ENCODE measurements at regions not wholly inside any gene's neighbourhood (a gene's known extent, or its start where the extent isn't known, plus 50 kb on each side); places are given as distances from the start of the nearest gene placed in this dataset.
A peak's percentile ranks its signal among the peaks of the same experiment; 100 is the strongest.

DNA sequence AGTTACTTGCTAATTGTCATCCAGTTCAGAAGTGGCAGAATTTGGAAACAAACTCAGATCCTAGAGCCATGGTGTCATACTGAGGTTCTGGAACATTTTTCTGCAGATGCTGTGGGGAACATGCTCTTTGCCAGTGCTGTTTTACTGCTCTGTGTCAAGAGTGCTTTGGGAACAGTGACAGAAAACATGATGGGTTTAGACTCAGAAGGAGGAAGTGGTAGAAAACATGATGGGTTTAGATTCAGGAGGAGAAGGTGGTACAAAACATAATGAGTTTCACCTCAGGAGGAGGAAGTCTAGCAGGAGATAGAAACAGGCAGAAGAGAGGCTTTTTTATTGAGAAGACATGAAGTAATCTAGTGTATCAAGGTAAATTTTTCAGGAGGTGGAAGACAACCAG, 815.5 kb downstream of the DHX35 start:
- DNase-seq (ENCODE audit: low read depth, low spot score), result no peak

GRCh38 chr20:39775110-39775509, 813.0 kb downstream of the DHX35 start:
- CTCF ChIA-PET, result interaction anchor here (1.5 kb wide), 1 partner anchor 15 kb away, joined by 3 read pairs; no protein-coding TSS in a partner anchor
- H3K4me3 ChIP-seq (replicated peaks in 1 of 3; ENCODE audit: insufficient read depth in 1 of 3, low read depth in 1 of 3, low read length in 3 of 3), result no peak overlapping the region
- no TSS peak for BruUV-seq (replicated peaks)
- intact Hi-C loops (cut with micrococcal nuclease) (no loop called here), dilution Hi-C loops (cut with MboI; ENCODE audit: extremely low pct_ligation_motif_present, low sequenced_read_pairs) (no loop called here)
- H3K79me2 ChIP-seq (ENCODE audit: control insufficient read depth, insufficient read depth, low read length), result no peaks in the 10 kb centered on the region
- no peak for FAIRE-seq
- H3K36me3 ChIP-seq (ENCODE audit: control insufficient read depth in 2 of 2, extremely low read depth in 1 of 2, insufficient read depth in 2 of 2, low read length in 2 of 2), result no peaks in the 10 kb centered on the region
- no peaks in the 10 kb centered on the region for H3K9me1 ChIP-seq (replicated peaks; ENCODE audit: control insufficient read depth, extremely low read depth, insufficient read depth, low read length)
- POLR2A ChIA-PET, result no interaction called here
- no peaks in the 10 kb centered on the region for H4K20me1 ChIP-seq (replicated peaks; ENCODE audit: control insufficient read depth, extremely low read depth, insufficient read depth, low read length)
- no peaks in the 10 kb centered on the region for H3K9me3 ChIP-seq (replicated peaks; ENCODE audit: control insufficient read depth, insufficient read depth, low read length)
- H3K27me3 ChIP-seq (ENCODE audit: control insufficient read depth in 2 of 2, insufficient read depth in 2 of 2, low read length in 2 of 2), result no peaks in the 10 kb centered on the region
- H3K27ac ChIP-seq (ENCODE audit: insufficient read depth, low read depth, low read length), result no peak overlapping the region
- H3K4me2 ChIP-seq (ENCODE audit: insufficient read depth, low read length), result no peak overlapping the region
- H3K4me1 ChIP-seq (ENCODE audit: control insufficient read depth, extremely low read depth, insufficient read depth, low read length), result no peaks in the 10 kb centered on the region
- TF ChIP-seq MAX (IDR thresholded peaks at IDR 0.05; ENCODE audit: insufficient read depth, insufficient read length) (no peak), POLR2A (IDR thresholded peaks at IDR 0.05; ENCODE audit: low read depth, low read length) (no peak), POLR2AphosphoS5 (IDR thresholded peaks at IDR 0.05; ENCODE audit: insufficient read depth, low read depth, low read length) (no peak), EZH2 (IDR thresholded peaks at IDR 0.05; ENCODE audit: borderline replicate concordance, low read depth, low read length, severe bottlenecking) (no peak), MYC (IDR thresholded peaks at IDR 0.05; ENCODE audit: low read depth, low read length) (no peak), JUN (IDR thresholded peaks at IDR 0.05; ENCODE audit: borderline replicate concordance, insufficient read depth, insufficient read length, low read depth) (no peak), GATA2 (IDR thresholded peaks at IDR 0.05; ENCODE audit: insufficient read depth, insufficient read length, low read depth, low read length) (no peak), FOS (IDR thresholded peaks at IDR 0.05; ENCODE audit: borderline replicate concordance, insufficient read depth, low read length) (no peak)
- TF ChIP-seq, protein P1, sequence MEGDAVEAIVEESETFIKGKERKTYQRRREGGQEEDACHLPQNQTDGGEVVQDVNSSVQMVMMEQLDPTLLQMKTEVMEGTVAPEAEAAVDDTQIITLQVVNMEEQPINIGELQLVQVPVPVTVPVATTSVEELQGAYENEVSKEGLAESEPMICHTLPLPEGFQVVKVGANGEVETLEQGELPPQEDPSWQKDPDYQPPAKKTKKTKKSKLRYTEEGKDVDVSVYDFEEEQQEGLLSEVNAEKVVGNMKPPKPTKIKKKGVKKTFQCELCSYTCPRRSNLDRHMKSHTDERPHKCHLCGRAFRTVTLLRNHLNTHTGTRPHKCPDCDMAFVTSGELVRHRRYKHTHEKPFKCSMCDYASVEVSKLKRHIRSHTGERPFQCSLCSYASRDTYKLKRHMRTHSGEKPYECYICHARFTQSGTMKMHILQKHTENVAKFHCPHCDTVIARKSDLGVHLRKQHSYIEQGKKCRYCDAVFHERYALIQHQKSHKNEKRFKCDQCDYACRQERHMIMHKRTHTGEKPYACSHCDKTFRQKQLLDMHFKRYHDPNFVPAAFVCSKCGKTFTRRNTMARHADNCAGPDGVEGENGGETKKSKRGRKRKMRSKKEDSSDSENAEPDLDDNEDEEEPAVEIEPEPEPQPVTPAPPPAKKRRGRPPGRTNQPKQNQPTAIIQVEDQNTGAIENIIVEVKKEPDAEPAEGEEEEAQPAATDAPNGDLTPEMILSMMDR (IDR thresholded peaks at IDR 0.05; ENCODE audit: extremely low read depth in 1 of 2, insufficient read depth in 1 of 2, low read depth in 1 of 2, low read length in 2 of 2), result no peak
- H2AFZ ChIP-seq (ENCODE audit: low read depth, low read length), result no peak overlapping the region
- no peak overlapping the region for H3K9ac ChIP-seq (replicated peaks; ENCODE audit: extremely low read depth, insufficient read depth, low read length)
- DNase-seq (ENCODE audit: low read depth, low spot score), result peak; percentile 62

More for the DNA sequence above, 815.5 kb downstream of the DHX35 start:
- CTCF ChIA-PET, result no interaction called here
- BruUV-seq (replicated peaks), result no TSS peak
- no peaks in the 10 kb centered on the region for H4K20me1 ChIP-seq (replicated peaks; ENCODE audit: control insufficient read depth, extremely low read depth, insufficient read depth, low read length)
- H3K4me2 ChIP-seq (ENCODE audit: insufficient read depth, low read length), result no peak overlapping the region
- POLR2A ChIA-PET, result no interaction called here
- no peaks in the 10 kb centered on the region for H3K27me3 ChIP-seq (ENCODE audit: control insufficient read depth in 2 of 2, insufficient read depth in 2 of 2, low read length in 2 of 2)
- TF ChIP-seq EZH2 (IDR thresholded peaks at IDR 0.05; ENCODE audit: borderline replicate concordance, low read depth, low read length, severe bottlenecking), result no peak
- no peak for TF ChIP-seq GATA2 (IDR thresholded peaks at IDR 0.05; ENCODE audit: insufficient read depth, insufficient read length, low read depth, low read length)
- TF ChIP-seq, protein P1 (IDR thresholded peaks at IDR 0.05; ENCODE audit: extremely low read depth in 1 of 2, insufficient read depth in 1 of 2, low read depth in 1 of 2, low read length in 2 of 2), result no peak
- no peak for TF ChIP-seq MYC (IDR thresholded peaks at IDR 0.05; ENCODE audit: low read depth, low read length)
- TF ChIP-seq JUN (IDR thresholded peaks at IDR 0.05; ENCODE audit: borderline replicate concordance, insufficient read depth, insufficient read length, low read depth), result no peak
- no peak for TF ChIP-seq POLR2A (IDR thresholded peaks at IDR 0.05; ENCODE audit: low read depth, low read length)
- no peaks in the 10 kb centered on the region for H3K9me1 ChIP-seq (replicated peaks; ENCODE audit: control insufficient read depth, extremely low read depth, insufficient read depth, low read length)
- FAIRE-seq, result no peak
- no peaks in the 10 kb centered on the region for H3K9me3 ChIP-seq (replicated peaks; ENCODE audit: control insufficient read depth, insufficient read depth, low read length)
- no peaks in the 10 kb centered on the region for H3K79me2 ChIP-seq (ENCODE audit: control insufficient read depth, insufficient read depth, low read length)
- no peak overlapping the region for H3K4me3 ChIP-seq (replicated peaks in 1 of 3; ENCODE audit: insufficient read depth in 1 of 3, low read depth in 1 of 3, low read length in 3 of 3)
- dilution Hi-C loops (cut with MboI; ENCODE audit: extremely low pct_ligation_motif_present, low sequenced_read_pairs), result no loop called here
- no peak overlapping the region for H3K9ac ChIP-seq (replicated peaks; ENCODE audit: extremely low read depth, insufficient read depth, low read length)
- H3K36me3 ChIP-seq (ENCODE audit: control insufficient read depth in 2 of 2, extremely low read depth in 1 of 2, insufficient read depth in 2 of 2, low read length in 2 of 2), result no peaks in the 10 kb centered on the region
- no peak overlapping the region for H2AFZ ChIP-seq (ENCODE audit: low read depth, low read length)
- no peaks in the 10 kb centered on the region for H3K4me1 ChIP-seq (ENCODE audit: control insufficient read depth, extremely low read depth, insufficient read depth, low read length)
- no peak overlapping the region for H3K27ac ChIP-seq (ENCODE audit: insufficient read depth, low read depth, low read length)
- intact Hi-C loops (cut with micrococcal nuclease), result no loop called here
